ENCODE measurements at regions not wholly inside any gene's neighbourhood (a gene's known extent, or its start where the extent isn't known, plus 50 kb on each side); places are given as distances from the start of the nearest gene placed in this dataset.

GRCh38 chr7:115693779-115694178 lies 336.8 kb downstream of the TFEC start:
- Histone ChIP-seq H2AFZ (ENCODE audit: low read depth, low read length) (no peak overlapping the region), H3K4me3 (ENCODE audit: low read length) (no peak overlapping the region), H4K20me1 (ENCODE audit: insufficient read depth) (no peaks in the 10 kb centered on the region), H3K9ac (ENCODE audit: low read length) (no peak overlapping the region), H3K9me2 (ENCODE audit: insufficient read depth, low read length) (no peaks in the 10 kb centered on the region), H3F3A (ENCODE audit: insufficient read depth, low read length, poor library complexity, severe bottlenecking) (no peaks in the 10 kb centered on the region), H3K4me2 (ENCODE audit: low read length) (no peak overlapping the region), H3K27ac (ENCODE audit: low read length) (no peak overlapping the region), H3K27me3 (ENCODE audit: insufficient read depth, low read depth, low read length) (no peaks in the 10 kb centered on the region), H3K79me2 (replicated peaks; ENCODE audit: insufficient read depth, low read length) (no peaks in the 10 kb centered on the region), H3K36me3 (ENCODE audit: insufficient read depth, low read length) (no peaks in the 10 kb centered on the region), H3K9me3 (ENCODE audit: low read length) (no peaks in the 10 kb centered on the region)
- TF ChIP-seq RAD21 (conservative IDR thresholded peaks at IDR 0.05) = no peak
- TF ChIP-seq SMC3 (conservative IDR thresholded peaks at IDR 0.05; ENCODE audit: poor library complexity) = no peak
- no peak for TF ChIP-seq EP300 (conservative IDR thresholded peaks at IDR 0.05; ENCODE audit: poor library complexity, severe bottlenecking)
- no peak for TF ChIP-seq POLR2AphosphoS5 (IDR thresholded peaks at IDR 0.05)
- TF ChIP-seq TAF1 (IDR thresholded peaks at IDR 0.05; ENCODE audit: low read depth) = no peak
- TF ChIP-seq CTCF (IDR thresholded peaks at IDR 0.05; ENCODE audit: poor library complexity, severe bottlenecking) = no peak
- TF ChIP-seq MXI1 (conservative IDR thresholded peaks at IDR 0.05; ENCODE audit: poor library complexity, severe bottlenecking) = no peak
- no peak for TF ChIP-seq EZH2 (IDR thresholded peaks at IDR 0.05; ENCODE audit: borderline replicate concordance, insufficient read depth, low read length, poor library complexity, severe bottlenecking)
- no peak for TF ChIP-seq REST (IDR thresholded peaks at IDR 0.05; ENCODE audit: borderline replicate concordance)

GRCh38 chr7:115689941-115690340 lies 340.6 kb downstream of the TFEC start:
- Histone ChIP-seq H3K9me3 (ENCODE audit: low read length) (no peaks in the 10 kb centered on the region), H3K9ac (ENCODE audit: low read length) (no peak overlapping the region), H4K20me1 (ENCODE audit: insufficient read depth) (no peaks in the 10 kb centered on the region), H3K4me2 (ENCODE audit: low read length) (no peak overlapping the region), H3K9me2 (ENCODE audit: insufficient read depth, low read length) (no peaks in the 10 kb centered on the region), H3K4me3 (ENCODE audit: low read length) (no peak overlapping the region), H3K79me2 (replicated peaks; ENCODE audit: insufficient read depth, low read length) (no peaks in the 10 kb centered on the region), H3K36me3 (ENCODE audit: insufficient read depth, low read length) (no peaks in the 10 kb centered on the region), H2AFZ (ENCODE audit: low read depth, low read length) (no peak overlapping the region), H3K27ac (ENCODE audit: low read length) (no peak overlapping the region), H3K27me3 (ENCODE audit: insufficient read depth, low read depth, low read length) (no peaks in the 10 kb centered on the region), H3F3A (ENCODE audit: insufficient read depth, low read length, poor library complexity, severe bottlenecking) (no peaks in the 10 kb centered on the region)
- TF ChIP-seq TAF1 (IDR thresholded peaks at IDR 0.05; ENCODE audit: low read depth) (no peak), SMC3 (conservative IDR thresholded peaks at IDR 0.05; ENCODE audit: poor library complexity) (no peak), EP300 (conservative IDR thresholded peaks at IDR 0.05; ENCODE audit: poor library complexity, severe bottlenecking) (no peak), POLR2AphosphoS5 (IDR thresholded peaks at IDR 0.05) (no peak), EZH2 (IDR thresholded peaks at IDR 0.05; ENCODE audit: borderline replicate concordance, insufficient read depth, low read length, poor library complexity, severe bottlenecking) (no peak), CTCF (IDR thresholded peaks at IDR 0.05; ENCODE audit: poor library complexity, severe bottlenecking) (no peak), MXI1 (conservative IDR thresholded peaks at IDR 0.05; ENCODE audit: poor library complexity, severe bottlenecking) (no peak), REST (IDR thresholded peaks at IDR 0.05; ENCODE audit: borderline replicate concordance) (no peak), RAD21 (conservative IDR thresholded peaks at IDR 0.05) (no peak)

All from neural cell (in vitro differentiated cells).